ENCODE measurements at regions not wholly inside any gene's neighbourhood (a gene's known extent, or its start where the extent isn't known, plus 50 kb on each side); places are given as distances from the start of the nearest gene placed in this dataset.

- no peak for DNase-seq (ENCODE audit: low read depth, low spot score)
- FAIRE-seq = no peak
- Histone ChIP-seq H3K36me3 (ENCODE audit: control insufficient read depth in 2 of 2, insufficient read depth in 2 of 2, low read length in 1 of 2) (no peaks in the 10 kb centered on the region), H3K4me2 (ENCODE audit: control insufficient read depth, insufficient read depth) (no peak overlapping the region), H3K27me3 (replicated peaks in 1 of 2; ENCODE audit: control insufficient read depth in 2 of 2, insufficient read depth in 2 of 2, low read length in 1 of 2) (no peaks in the 10 kb centered on the region), H3K4me3 (no peak overlapping the region), H3K4me1 (ENCODE audit: control insufficient read depth, insufficient read depth, low read length) (no peaks in the 10 kb centered on the region), H3K9ac (ENCODE audit: control insufficient read depth, insufficient read depth, low read length) (no peak overlapping the region), H3K27ac (ENCODE audit: control insufficient read depth, insufficient read depth) (no peak overlapping the region), H3K9me3 (replicated peaks; ENCODE audit: control insufficient read depth, insufficient read depth, low read length) (no peaks in the 10 kb centered on the region), H2AFZ (ENCODE audit: control insufficient read depth, low read depth, low read length) (no peak overlapping the region), H3K79me2 (ENCODE audit: control insufficient read depth, insufficient read depth, low read length) (no peaks in the 10 kb centered on the region), H4K20me1 (ENCODE audit: control insufficient read depth, insufficient read depth) (no peaks in the 10 kb centered on the region)
- no peak for ATAC-seq
- in situ Hi-C loops (cut with MboI) (no loop called here), intact Hi-C loops (cut with micrococcal nuclease; ENCODE audit: unreplicated experiment) (no loop called here)
- POLR2A ChIA-PET = no interaction called here
- TF ChIP-seq IRF3 (IDR thresholded peaks at IDR 0.05) (no peak), TAF1 (IDR thresholded peaks at IDR 0.05; ENCODE audit: borderline replicate concordance, low read depth, low read length) (no peak), TBL1XR1 (IDR thresholded peaks at IDR 0.05; ENCODE audit: low read depth, low read length) (no peak), STAT3 (IDR thresholded peaks at IDR 0.05; ENCODE audit: low read depth, low read length) (no peak)
- SMC1A ChIA-PET (ENCODE audit: uncharacterized antibody, unreplicated experiment) = interaction anchor here (0.9 to 1.3 kb wide), 2 partner anchors 16 to 72 kb away, joined by 4 to 6 read pairs; no protein-coding TSS in a partner anchor
- BruUV-seq (replicated peaks) = no TSS peak
- RAD21 ChIA-PET (ENCODE audit: unreplicated experiment) = no interaction called here
- WGBS (ENCODE audit: insufficient coverage, insufficient replicate concordance, low lambda C conversion rate, missing lambda C conversion rate) = 86% methylated on average over 1 of the region's 1 CpG
- CTCF ChIA-PET = no interaction called here
Measured at GRCh38 chr5:117210796-117211195, 636.2 kb upstream of the SEMA6A start.

- FAIRE-seq = no peak
- no peaks in the 10 kb centered on the region for H3K36me3 ChIP-seq (ENCODE audit: control insufficient read depth in 2 of 2, insufficient read depth in 2 of 2, low read length in 1 of 2)
- 64% methylated on average over 3 of the region's 3 CpGs for WGBS (ENCODE audit: insufficient coverage, insufficient replicate concordance, low lambda C conversion rate, missing lambda C conversion rate)
- POLR2A ChIA-PET = no interaction called here
- H3K4me3 ChIP-seq = no peak overlapping the region
- no peak overlapping the region for H3K27ac ChIP-seq (ENCODE audit: control insufficient read depth, insufficient read depth)
- ATAC-seq = no peak
- H3K4me2 ChIP-seq (ENCODE audit: control insufficient read depth, insufficient read depth) = no peak overlapping the region
- H3K27me3 ChIP-seq (replicated peaks in 1 of 2; ENCODE audit: control insufficient read depth in 2 of 2, insufficient read depth in 2 of 2, low read length in 1 of 2) = no peaks in the 10 kb centered on the region
- H3K4me1 ChIP-seq (ENCODE audit: control insufficient read depth, insufficient read depth, low read length) = no peaks in the 10 kb centered on the region
- DNase-seq (ENCODE audit: low read depth, low spot score) = no peak
- no peaks in the 10 kb centered on the region for H3K79me2 ChIP-seq (ENCODE audit: control insufficient read depth, insufficient read depth, low read length)
- RAD21 ChIA-PET (ENCODE audit: unreplicated experiment) = no interaction called here
- in situ Hi-C loops (cut with MboI) (no loop called here), intact Hi-C loops (cut with micrococcal nuclease; ENCODE audit: unreplicated experiment) (no loop called here)
- H3K9me3 ChIP-seq (replicated peaks; ENCODE audit: control insufficient read depth, insufficient read depth, low read length) = no peaks in the 10 kb centered on the region
- no peak overlapping the region for H2AFZ ChIP-seq (ENCODE audit: control insufficient read depth, low read depth, low read length)
- no TSS peak for BruUV-seq (replicated peaks)
- SMC1A ChIA-PET (ENCODE audit: uncharacterized antibody, unreplicated experiment) = no interaction called here
- H4K20me1 ChIP-seq (ENCODE audit: control insufficient read depth, insufficient read depth) = no peaks in the 10 kb centered on the region
- CTCF ChIA-PET = no interaction called here
- H3K9ac ChIP-seq (ENCODE audit: control insufficient read depth, insufficient read depth, low read length) = no peak overlapping the region
- TF ChIP-seq SMAD5 (IDR thresholded peaks at IDR 0.05; ENCODE audit: low read depth) (no peak), FOXM1 (IDR thresholded peaks at IDR 0.05; ENCODE audit: low read depth, low read length) (no peak), ATF2 (IDR thresholded peaks at IDR 0.05; ENCODE audit: low read length) (no peak), BCL3 (IDR thresholded peaks at IDR 0.05; ENCODE audit: borderline replicate concordance, insufficient read depth, low read depth, low read length, poor library complexity, severe bottlenecking) (no peak), SUZ12 (IDR thresholded peaks at IDR 0.05; ENCODE audit: unreplicated experiment) (no peak), EED (IDR thresholded peaks at IDR 0.05; ENCODE audit: low read depth) (no peak), NR2C2 (IDR thresholded peaks at IDR 0.05; ENCODE audit: borderline replicate concordance, control insufficient read depth, insufficient read length, low read depth) (no peak), GATAD2B (conservative IDR thresholded peaks at IDR 0.05; ENCODE audit: low read depth) (no peak), SPI1 (IDR thresholded peaks at IDR 0.05; ENCODE audit: borderline replicate concordance, insufficient read depth, low read depth, low read length) (no peak)
Measured at GRCh38 chr5:117209479-117209878, 634.9 kb upstream of the SEMA6A start.

Measured in GM12878 (cell line).